GM23338 (cell line): ENCODE measurements at regions not wholly inside any gene's neighbourhood (a gene's known extent, or its start where the extent isn't known, plus 50 kb on each side); places are given as distances from the start of the nearest gene placed in this dataset.

Experiments used
- CTCF ChIP-seq, 2 experiments: fragments of 200-600 bp in 1 of 2; sonication (generic) in 1 of 2; conservative IDR thresholded peaks; 2 replicates each; pipeline versions ENCODE4 v1.5.1 to v1.6.1; 2016 to 2017; ENCODE audit warnings: antibody characterized with exemption in 2 of 2, low read depth in 2 of 2, mild to moderate bottlenecking in 2 of 2, moderate library complexity in 1 of 2
- ETS1 ChIP-seq: IDR thresholded peaks from 2 replicates; pipeline ENCODE4 v1.6.1; 2016; ENCODE audit warnings: antibody characterized with exemption
- EZH2 ChIP-seq: fragments of 200-600 bp; sonication (generic); IDR thresholded peaks from one replicate; pipeline ENCODE4 v1.8.0; 2017; ENCODE audit warnings: antibody characterized with exemption, mild to moderate bottlenecking, low read depth; ENCODE audit not compliant: unreplicated experiment
- POLR2AphosphoS5 ChIP-seq: IDR thresholded peaks from 2 replicates; pipeline ENCODE4 v1.6.1; 2016; ENCODE audit warnings: antibody characterized with exemption, low read depth
- REST ChIP-seq: IDR thresholded peaks from one replicate; pipeline ENCODE4 v1.6.1; 2018; ENCODE audit warnings: antibody characterized with exemption; ENCODE audit not compliant: unreplicated experiment
- ZNF462 ChIP-seq: fragments of 250-450 bp; sonication (Bioruptor Pico); IDR thresholded peaks from 2 replicates; pipeline ENCODE4 v1.5.0; 2020; ENCODE audit warnings: mild to moderate bottlenecking, moderate library complexity

- no peak for TF ChIP-seq REST
- TF ChIP-seq POLR2AphosphoS5: no peak
- peak; percentile 35 to 51 for TF ChIP-seq CTCF (conservative IDR thresholded peaks at IDR 0.05; ENCODE audit: low read depth in 2 of 2)
- no peak for TF ChIP-seq EZH2
- TF ChIP-seq ETS1: no peak
- no peak for TF ChIP-seq ZNF462 (CRISPR knock-in tag)
Measured at GRCh38 chr7:110397927-110398660, 692.8 kb upstream of the LRRN3 start.
